ENCODE measurements at regions not wholly inside any gene's neighbourhood (a gene's known extent, or its start where the extent isn't known, plus 50 kb on each side); places are given as distances from the start of the nearest gene placed in this dataset.

DNA sequence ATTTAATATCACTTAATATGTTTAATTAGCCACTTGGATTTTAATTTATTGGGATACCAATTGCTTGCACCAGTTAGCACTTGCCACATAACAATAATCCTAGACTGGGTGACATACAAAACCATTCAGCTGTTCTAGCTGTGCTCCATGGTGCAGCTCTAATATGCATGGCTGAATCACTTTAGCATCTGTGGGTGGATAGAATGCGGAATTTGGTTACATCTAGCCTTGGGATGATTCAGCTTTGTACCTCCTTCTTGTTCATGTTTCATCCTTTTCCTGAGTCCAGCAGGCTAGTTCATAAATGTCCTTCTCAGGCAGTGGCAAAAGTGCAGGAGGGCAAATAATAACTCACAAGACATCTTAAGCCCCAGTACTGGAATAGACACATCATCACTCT, 1263.0 kb downstream of the LRFN5 start:
- no peak for DNase-seq

- DNase-seq = no peak
Measured at GRCh38 chr14:42862114-42862513, 1255.4 kb downstream of the LRFN5 start.

- DNase-seq = no peak
Measured at GRCh38 chr14:42860371-42860770, 1253.7 kb downstream of the LRFN5 start.

DNA sequence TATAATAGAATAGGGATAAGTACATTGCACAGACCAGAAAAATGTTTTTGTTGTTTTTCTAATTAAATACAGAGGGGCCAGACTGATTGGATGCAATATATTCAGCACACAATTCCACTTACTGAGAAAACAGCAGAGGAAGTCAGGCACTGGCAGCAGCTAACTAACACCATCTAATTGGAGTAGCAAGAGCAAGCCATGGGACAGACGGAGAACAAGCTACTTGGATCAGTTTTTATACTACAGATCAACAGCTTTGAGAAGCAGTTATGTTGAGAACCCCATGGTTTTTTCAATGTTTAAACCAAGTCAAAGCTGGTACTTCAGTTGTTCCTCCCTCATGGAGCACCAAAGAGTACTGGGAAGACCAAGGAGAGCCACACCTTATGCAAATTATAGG, 1249.4 kb downstream of the LRFN5 start:
- DNase-seq = no peak

- peak; percentile 19 to 54 (median 48) for DNase-seq
Measured at GRCh38 chr14:42855085-42855484, 1248.4 kb downstream of the LRFN5 start.

- DNase-seq = peak; percentile 71 to 88 (median 84)
Measured at GRCh38 chr14:42854061-42854460, 1247.4 kb downstream of the LRFN5 start.

GRCh38 chr14:42848652-42849051, 1242.0 kb downstream of the LRFN5 start:
- no peak for DNase-seq

GRCh38 chr14:42814817-42815216, 1208.1 kb downstream of the LRFN5 start:
- no peak for DNase-seq

DNA sequence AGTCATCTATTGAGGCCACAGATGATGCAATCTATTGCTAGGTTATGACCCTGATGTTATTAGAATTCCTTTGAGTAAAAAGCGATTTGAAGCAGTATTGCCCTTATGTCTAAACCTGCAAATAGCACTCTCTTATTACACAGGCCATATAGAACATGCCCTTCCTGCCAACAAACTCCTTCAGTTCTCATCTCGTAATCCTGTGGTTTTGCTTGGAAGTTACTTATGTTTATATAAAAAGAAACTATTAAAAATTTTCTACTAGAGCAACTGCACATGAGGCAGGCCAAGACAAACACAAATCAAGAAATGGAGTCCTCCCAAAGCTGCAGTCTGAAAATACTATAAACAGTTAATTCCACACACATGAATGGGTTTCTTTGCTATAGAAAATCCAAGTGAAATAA, 1200.2 kb downstream of the LRFN5 start:
- no peak for DNase-seq

DNA sequence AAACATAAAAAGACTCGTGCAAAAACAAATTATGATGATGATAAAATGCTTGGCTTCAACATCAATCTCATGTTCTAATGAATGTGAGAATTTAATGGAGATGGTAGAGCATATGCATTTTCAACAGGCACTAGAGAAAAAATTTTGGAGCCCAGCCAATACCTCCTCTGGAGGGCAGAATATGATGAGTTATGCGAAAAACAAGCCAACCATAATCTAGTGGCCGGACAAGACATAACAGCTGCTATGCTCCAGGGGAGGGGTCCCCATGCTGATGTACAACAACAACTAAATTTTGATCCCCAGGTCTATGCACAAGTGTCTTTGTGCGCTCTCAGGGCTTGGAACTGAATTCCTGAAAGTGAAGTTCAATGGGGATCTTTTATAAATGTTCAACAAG, 1197.5 kb downstream of the LRFN5 start:
- DNase-seq = no peak

- DNase-seq = peak; percentile 4 to 61 (median 55)
Measured at GRCh38 chr14:42802346-42802745, 1195.7 kb downstream of the LRFN5 start.

DNA sequence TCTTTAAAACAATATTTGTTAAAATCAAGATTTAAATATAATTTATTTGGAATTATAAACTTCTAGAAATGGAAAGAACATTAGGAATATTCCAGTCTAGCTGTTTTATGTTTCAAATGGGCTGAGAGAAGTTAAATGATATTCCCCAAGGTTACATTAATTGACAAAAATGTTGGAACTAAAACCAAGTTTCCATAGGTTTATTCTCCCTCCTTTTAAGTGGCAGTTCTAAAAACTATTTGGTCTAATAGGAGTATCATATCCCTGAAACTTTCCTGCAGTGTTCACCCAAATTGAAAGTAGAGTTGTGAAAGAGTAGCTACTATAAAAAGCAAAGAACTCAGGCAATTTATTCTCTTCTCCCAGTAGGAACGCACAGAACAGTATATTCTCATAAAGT, 1185.5 kb downstream of the LRFN5 start:
- DNase-seq = no peak

GRCh38 chr14:42782754-42783153, 1176.1 kb downstream of the LRFN5 start:
- DNase-seq = no peak

GRCh38 chr14:42778984-42779383, 1172.3 kb downstream of the LRFN5 start:
- peak in 1 of 3 donors; percentile 21 for DNase-seq

- no peak for DNase-seq
Measured at GRCh38 chr14:42750771-42751170, 1144.1 kb downstream of the LRFN5 start.

- DNase-seq = no peak
Measured at GRCh38 chr14:42742084-42742483, 1135.4 kb downstream of the LRFN5 start.

DNA sequence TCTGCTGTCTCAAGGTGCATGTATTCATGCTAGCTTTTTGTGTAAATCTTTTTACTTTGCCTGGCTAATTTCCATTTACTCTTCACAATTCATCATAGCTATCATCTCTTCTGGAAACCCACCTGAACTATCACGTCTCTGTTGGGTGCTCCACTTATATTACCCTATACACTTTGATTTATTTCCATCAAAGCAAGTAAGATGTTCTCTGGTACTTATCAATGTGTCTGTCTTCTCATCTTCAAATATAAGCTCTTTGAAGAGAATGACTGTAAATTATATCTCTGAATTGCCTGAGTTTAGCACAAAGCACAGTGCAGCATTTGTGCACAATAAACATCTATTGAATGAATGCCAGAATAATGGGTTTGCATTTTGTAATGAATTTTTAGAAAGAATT, 1129.7 kb downstream of the LRFN5 start:
- DNase-seq = no peak

DNA sequence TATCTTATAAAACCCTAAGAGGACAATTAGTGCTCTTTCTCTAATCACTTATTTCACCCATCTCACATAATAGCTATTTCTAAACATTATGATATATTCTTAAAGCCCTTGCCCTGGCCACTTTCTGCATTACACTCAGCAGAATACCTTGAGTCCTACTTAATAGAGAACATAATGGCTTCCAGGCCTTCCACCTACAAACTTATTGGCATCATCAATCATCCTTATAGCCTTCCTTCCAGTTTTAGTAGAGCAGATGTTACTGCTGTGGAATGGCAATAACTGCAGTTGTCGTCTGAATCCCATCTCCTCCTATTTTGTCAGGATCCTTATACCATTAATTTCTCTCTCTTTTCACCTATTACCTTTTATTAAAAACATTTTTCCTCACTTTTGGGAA, 1127.4 kb downstream of the LRFN5 start:
- no peak for DNase-seq

DNA sequence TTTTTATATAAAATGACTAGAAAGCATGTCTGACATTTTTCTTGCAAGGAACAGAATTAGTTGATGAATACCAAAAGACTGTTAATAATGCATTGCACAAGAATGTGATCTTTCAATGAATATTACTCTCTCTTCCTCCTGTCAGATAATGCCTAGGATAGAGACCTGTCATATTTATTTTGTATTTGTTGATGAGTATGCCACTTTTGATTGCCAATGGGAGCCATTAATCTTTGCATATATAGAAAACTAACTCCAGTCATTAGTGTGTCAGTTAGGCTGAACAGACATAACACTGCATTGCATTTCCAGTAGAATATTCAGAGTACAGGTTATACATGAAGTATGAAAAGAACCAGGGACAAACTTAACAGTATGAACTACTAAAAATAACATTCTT, 1125.3 kb downstream of the LRFN5 start:
- DNase-seq = no peak

DNA sequence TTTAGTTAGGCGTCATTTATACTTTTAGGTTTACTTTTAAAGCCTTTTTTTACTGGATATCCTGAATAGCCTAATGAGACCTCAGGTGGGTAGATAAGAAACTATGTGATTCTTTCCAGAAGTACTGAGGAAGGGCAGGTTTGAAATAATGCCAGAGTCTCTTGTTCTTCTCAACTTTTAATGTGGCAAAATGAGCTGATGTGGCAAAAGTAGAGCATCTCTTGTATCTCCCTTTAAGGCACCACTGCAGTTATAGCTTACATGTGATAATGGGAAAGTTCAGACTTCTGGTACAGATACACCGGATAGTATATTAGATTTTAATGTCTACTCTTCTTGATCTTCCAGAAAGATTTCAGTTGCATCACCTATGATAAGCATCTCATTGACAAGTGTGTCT, 1124.8 kb downstream of the LRFN5 start:
- no peak for DNase-seq

- DNase-seq = no peak
Measured at GRCh38 chr14:42729681-42730080, 1123.0 kb downstream of the LRFN5 start.

DNA sequence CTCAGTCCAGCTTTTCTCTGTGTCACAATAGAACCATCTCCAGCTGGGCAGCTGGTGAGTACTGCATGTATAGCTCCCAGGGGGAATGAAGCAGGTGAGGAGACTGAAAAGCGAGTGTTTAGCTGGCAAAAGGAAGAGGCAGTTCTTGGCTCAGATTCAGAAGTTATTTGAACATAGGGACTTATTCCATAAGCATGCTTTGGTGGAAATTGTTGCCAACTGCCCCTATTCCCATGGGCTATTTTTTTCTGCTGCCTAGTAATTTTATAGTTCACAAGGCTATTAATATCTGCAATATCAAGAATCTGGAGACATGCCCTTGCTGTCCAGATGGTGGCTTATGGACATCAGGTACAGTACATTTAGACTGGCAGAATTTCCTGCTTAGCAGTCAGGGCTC, 1112.7 kb downstream of the LRFN5 start:
- DNase-seq = no peak

DNA sequence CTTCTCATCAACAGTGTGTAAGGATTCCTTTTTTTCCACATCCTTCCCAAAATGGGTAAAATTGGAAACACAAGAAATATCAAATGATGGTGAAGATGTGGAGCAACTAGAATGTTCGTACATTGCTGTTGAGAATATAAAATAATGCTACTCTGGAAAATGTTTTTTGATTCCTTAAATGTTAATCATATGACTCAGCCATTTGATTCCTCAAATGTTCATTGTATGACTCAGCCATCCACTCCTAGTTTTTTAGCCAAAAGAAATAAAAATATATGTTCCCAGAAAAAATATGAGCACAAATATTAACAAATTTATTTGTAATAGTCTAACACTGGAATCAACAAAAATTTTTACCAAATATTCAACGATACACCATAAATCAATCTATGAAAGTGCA, 1108.6 kb downstream of the LRFN5 start:
- no peak for DNase-seq

GRCh38 chr14:42710071-42710470, 1103.4 kb downstream of the LRFN5 start:
- DNase-seq = no peak

GRCh38 chr14:42703501-42703900, 1096.8 kb downstream of the LRFN5 start:
- no peak for DNase-seq

- no peak for DNase-seq
Measured at GRCh38 chr14:42687421-42687820, 1080.7 kb downstream of the LRFN5 start.

Measured in suppressor macrophage treated with lipopolysaccharide for 1 hour (primary cell).